ENCODE measurements at regions not wholly inside any gene's neighbourhood (a gene's known extent, or its start where the extent isn't known, plus 50 kb on each side); places are given as distances from the start of the nearest gene placed in this dataset.

DNA sequence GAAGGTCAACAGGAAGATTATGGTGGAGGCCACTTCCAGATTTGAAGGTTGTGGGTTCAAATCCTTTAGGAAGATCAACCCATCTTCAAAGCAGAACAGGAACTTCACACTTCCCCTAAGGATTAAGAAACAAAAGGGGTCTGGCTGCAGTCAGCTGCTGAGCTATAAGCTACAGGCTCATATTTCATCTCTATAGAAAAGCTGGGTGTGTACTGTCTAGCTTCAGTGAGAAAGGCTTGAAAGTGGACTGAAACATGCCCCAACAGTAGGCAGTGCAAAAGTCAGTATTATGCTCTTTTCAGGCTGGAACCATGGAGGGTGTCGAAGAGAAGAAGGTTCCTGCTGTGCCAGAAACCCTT lies 60.1 kb upstream of the SPDEF start:
- WGBS (ENCODE audit: insufficient coverage), result no CpG with 5 or more reads among the region's 1 CpG
- Mint-ChIP-seq H3K4me3 (no peak overlapping the region), H3K36me3 (peaks cover 21% of the 10 kb centered on the region), H3K9me3 (no peaks in the 10 kb centered on the region), H3K27ac (peak overlapping the region in 1 of 2 donors; percentile 41), H3K27me3 (no peaks in the 10 kb centered on the region), H3K4me1 (peaks cover 15 to 30% (median 25%) of the 10 kb centered on the region in 3 donors)
- CTCF ChIA-PET, result interaction anchor here in 1 of 2 donors (0.6 kb wide), 1 partner anchor 1837 kb away, joined by 3 read pairs; no protein-coding TSS in a partner anchor
- H3K36me3 ChIP-seq (ENCODE audit: control insufficient read depth in 2 of 2, extremely low read depth in 1 of 2, insufficient read depth in 1 of 2, low read length in 1 of 2), result peaks cover 0 to 8% of the 10 kb centered on the region in 2 donors
- H3K9me3 ChIP-seq, result no peaks in the 10 kb centered on the region
- no peak overlapping the region for H3K27ac ChIP-seq (ENCODE audit: low read length)
- H3K4me1 ChIP-seq (ENCODE audit: control insufficient read depth in 1 of 2, extremely low read depth in 1 of 2, insufficient read depth in 2 of 2, low read length in 2 of 2), result no peaks in the 10 kb centered on the region
- POLR2A ChIA-PET, result no interaction called here
- no peaks in the 10 kb centered on the region for H3K27me3 ChIP-seq (replicated peaks in 1 of 2; ENCODE audit: control insufficient read depth in 2 of 2, extremely low read depth in 1 of 2, insufficient read depth in 2 of 2, low read length in 1 of 2)
- H3K4me3 ChIP-seq (ENCODE audit: control insufficient read depth in 1 of 2, extremely low read depth in 1 of 2, low read length in 1 of 2), result no peak overlapping the region
- DNase-seq (no peak), ATAC-seq (replicated peaks in 1 of 4) (no peak)

DNA sequence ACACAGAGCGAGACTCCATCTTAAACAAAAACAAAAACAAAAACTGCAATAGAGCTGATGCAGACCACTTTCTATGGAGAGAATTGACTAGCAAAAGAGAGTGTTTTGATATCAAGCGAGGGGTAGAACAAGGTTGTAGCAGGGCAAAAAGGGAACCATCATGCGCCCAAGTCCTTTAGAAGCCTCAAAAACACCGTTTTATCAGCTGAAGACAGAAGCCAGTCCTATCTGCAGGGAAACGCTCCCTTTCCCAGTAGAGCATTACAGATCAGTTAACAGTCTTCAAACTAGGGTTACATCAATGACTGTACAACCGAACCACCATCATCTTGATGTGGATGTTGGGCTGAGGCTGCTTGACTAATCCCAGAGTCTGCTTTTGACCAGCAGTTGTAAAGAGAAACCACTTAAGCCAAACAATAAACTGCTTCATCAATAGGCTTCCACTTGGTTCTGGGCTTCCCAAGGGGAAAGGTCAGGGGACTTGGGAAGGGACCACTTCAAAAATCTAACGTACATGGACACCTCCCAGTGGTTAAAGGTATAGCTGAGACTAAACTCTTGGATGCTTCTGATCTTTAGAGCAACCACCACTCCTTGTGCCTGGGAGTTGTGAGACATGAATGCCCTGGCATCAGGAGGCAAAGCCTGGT lies 59.6 kb upstream of the SPDEF start:
- H3K27ac Mint-ChIP-seq, result peak overlapping the region; percentile 13 to 45
- no peaks in the 10 kb centered on the region for H3K9me3 Mint-ChIP-seq
- Histone ChIP-seq H3K36me3 (ENCODE audit: control insufficient read depth in 2 of 2, extremely low read depth in 1 of 2, insufficient read depth in 1 of 2, low read length in 1 of 2) (peaks cover 0 to 8% of the 10 kb centered on the region in 2 donors), H3K4me1 (ENCODE audit: control insufficient read depth in 1 of 2, extremely low read depth in 1 of 2, insufficient read depth in 2 of 2, low read length in 2 of 2) (no peaks in the 10 kb centered on the region), H3K27me3 (replicated peaks in 1 of 2; ENCODE audit: control insufficient read depth in 2 of 2, extremely low read depth in 1 of 2, insufficient read depth in 2 of 2, low read length in 1 of 2) (no peaks in the 10 kb centered on the region), H3K9me3 (no peaks in the 10 kb centered on the region), H3K4me3 (ENCODE audit: control insufficient read depth in 1 of 2, extremely low read depth in 1 of 2, low read length in 1 of 2) (no peak overlapping the region), H3K27ac (ENCODE audit: low read length) (no peak overlapping the region)
- POLR2A ChIA-PET, result no interaction called here
- H3K27me3 Mint-ChIP-seq, result no peaks in the 10 kb centered on the region
- no peak overlapping the region for H3K4me3 Mint-ChIP-seq
- peaks cover 21% of the 10 kb centered on the region for H3K36me3 Mint-ChIP-seq
- CTCF ChIA-PET, result interaction anchor here (0.6 to 0.7 kb wide), 2 partner anchors 563 to 1837 kb away, joined by 3 read pairs; no protein-coding TSS in a partner anchor
- peaks cover 15 to 29% (median 23%) of the 10 kb centered on the region in 3 donors for H3K4me1 Mint-ChIP-seq
- no peak for DNase-seq
- WGBS (ENCODE audit: insufficient coverage), result 95% methylated on average over 3 of the region's 7 CpGs
- no peak for ATAC-seq (replicated peaks in 1 of 4)

DNA sequence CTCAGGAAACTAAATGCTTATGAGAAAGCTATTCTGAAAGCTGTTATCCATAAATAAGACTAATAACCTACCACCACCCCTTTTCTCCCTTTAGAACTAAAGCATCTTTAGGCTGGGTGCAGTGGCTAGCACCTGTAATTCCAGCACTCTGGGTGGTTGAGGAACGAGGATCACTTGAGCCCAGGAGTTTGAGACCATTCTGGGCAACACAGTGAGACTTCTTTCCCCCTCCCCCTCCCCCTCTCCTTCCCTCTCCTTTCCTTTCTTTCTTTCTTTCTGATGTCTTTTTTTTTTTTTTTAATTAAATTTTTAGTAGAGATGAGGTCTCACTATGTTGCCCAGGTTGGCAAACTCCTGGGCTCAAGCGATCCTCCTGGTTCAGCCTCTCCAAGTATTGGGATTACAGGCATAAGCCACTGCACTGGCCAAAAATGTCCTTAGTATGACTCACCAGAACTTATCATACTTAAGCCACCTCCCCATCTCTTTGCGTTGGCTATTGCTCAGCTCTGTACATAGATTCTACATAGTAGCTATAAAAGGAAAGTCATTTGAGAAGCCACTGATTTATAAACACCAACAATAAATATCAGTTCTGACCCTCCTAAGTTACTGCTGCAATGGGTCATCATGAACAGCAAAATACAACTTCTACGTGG lies 54.8 kb upstream of the SPDEF start:
- no peaks in the 10 kb centered on the region for H3K4me1 ChIP-seq (ENCODE audit: control insufficient read depth in 1 of 2, extremely low read depth in 1 of 2, insufficient read depth in 2 of 2, low read length in 2 of 2)
- H3K4me3 ChIP-seq (ENCODE audit: control insufficient read depth in 1 of 2, extremely low read depth in 1 of 2, low read length in 1 of 2), result no peak overlapping the region
- peaks cover 0 to 11% of the 10 kb centered on the region in 2 donors for H3K36me3 ChIP-seq (ENCODE audit: control insufficient read depth in 2 of 2, extremely low read depth in 1 of 2, insufficient read depth in 1 of 2, low read length in 1 of 2)
- no peak for ATAC-seq (replicated peaks in 1 of 4)
- Mint-ChIP-seq H3K27me3 (no peaks in the 10 kb centered on the region), H3K27ac (peak overlapping the region in 1 of 2 donors; percentile 18), H3K4me1 (peaks cover 12 to 22% (median 15%) of the 10 kb centered on the region in 3 donors), H3K9me3 (no peaks in the 10 kb centered on the region), H3K36me3 (peaks cover 32% of the 10 kb centered on the region), H3K4me3 (no peak overlapping the region)
- DNase-seq, result no peak
- H3K9me3 ChIP-seq, result no peaks in the 10 kb centered on the region
- H3K27ac ChIP-seq (ENCODE audit: low read length), result no peak overlapping the region
- ChIA-PET POLR2A (interaction anchor here (0.6 to 1.0 kb wide), 5 partner anchors 19 to 935 kb away, joined by 3 to 7 read pairs (median 3); no protein-coding TSS in a partner anchor), CTCF (interaction anchor here (0.7 to 4.4 kb wide), 7 partner anchors 11 to 151 kb away, joined by 3 to 71 read pairs (median 11); partner anchors contain the start of gene SNRPC (in 1 of the 2))
- 100% methylated on average over 1 of the region's 4 CpGs for WGBS (ENCODE audit: insufficient coverage)
- no peaks in the 10 kb centered on the region for H3K27me3 ChIP-seq (replicated peaks in 1 of 2; ENCODE audit: control insufficient read depth in 2 of 2, extremely low read depth in 1 of 2, insufficient read depth in 2 of 2, low read length in 1 of 2)

DNA sequence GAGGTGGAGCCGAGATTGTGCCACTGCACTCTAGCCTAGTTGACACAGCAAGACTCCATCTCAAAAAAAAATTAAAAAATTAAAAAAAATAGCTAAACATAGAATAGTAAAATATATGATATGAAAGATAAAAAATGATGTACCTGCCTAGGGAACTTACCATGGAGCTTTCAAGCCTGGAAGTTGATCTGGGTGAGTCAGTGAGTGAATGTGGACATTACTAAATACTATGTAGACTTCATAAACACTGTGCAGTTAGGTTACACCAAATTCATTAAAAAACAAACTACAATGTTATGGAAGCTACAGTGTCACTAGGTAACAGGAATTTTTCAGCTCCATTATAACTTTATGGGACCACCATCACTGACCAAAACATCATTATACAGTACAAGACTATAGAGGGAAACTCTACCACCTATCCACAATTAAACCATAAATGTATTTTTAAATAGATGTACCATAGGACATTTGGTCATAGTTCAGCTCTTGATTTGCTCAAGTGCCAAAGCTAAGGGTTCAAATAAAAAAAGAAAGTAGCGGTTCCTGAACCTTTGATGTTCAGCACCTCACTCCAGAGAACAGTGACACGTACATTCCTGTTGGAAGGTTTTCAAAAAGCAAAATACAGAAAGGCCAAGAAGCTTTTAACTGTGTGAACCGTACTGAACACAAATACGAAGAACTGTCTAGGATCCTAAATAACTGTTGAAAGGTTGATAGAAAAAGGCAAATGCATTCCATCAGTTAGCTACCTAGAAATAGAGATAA lies 52.4 kb upstream of the SPDEF start:
- H3K9me3 Mint-ChIP-seq, result no peaks in the 10 kb centered on the region
- Histone ChIP-seq H3K27me3 (replicated peaks in 1 of 2; ENCODE audit: control insufficient read depth in 2 of 2, extremely low read depth in 1 of 2, insufficient read depth in 2 of 2, low read length in 1 of 2) (no peaks in the 10 kb centered on the region), H3K27ac (ENCODE audit: low read length) (no peak overlapping the region), H3K9me3 (no peaks in the 10 kb centered on the region), H3K4me3 (ENCODE audit: control insufficient read depth in 1 of 2, extremely low read depth in 1 of 2, low read length in 1 of 2) (no peak overlapping the region), H3K36me3 (ENCODE audit: control insufficient read depth in 2 of 2, extremely low read depth in 1 of 2, insufficient read depth in 1 of 2, low read length in 1 of 2) (peaks cover 0 to 20% of the 10 kb centered on the region in 2 donors), H3K4me1 (ENCODE audit: control insufficient read depth in 1 of 2, extremely low read depth in 1 of 2, insufficient read depth in 2 of 2, low read length in 2 of 2) (no peaks in the 10 kb centered on the region)
- no peaks in the 10 kb centered on the region for H3K27me3 Mint-ChIP-seq
- H3K4me3 Mint-ChIP-seq, result no peak overlapping the region
- ChIA-PET POLR2A (interaction anchor here in 1 of 2 donors (0.6 kb wide), 1 partner anchor 182 kb away, joined by 3 read pairs; the partner anchor contains the start of gene RPS10), CTCF (interaction anchor here (0.5 to 4.4 kb wide), 13 partner anchors 10 to 930 kb away, joined by 3 to 71 read pairs (median 5); partner anchors contain the start of gene SMIM29 (in 1 of the 2))
- peaks cover 30% of the 10 kb centered on the region for H3K36me3 Mint-ChIP-seq
- DNase-seq, result no peak
- H3K27ac Mint-ChIP-seq, result no peak overlapping the region
- peaks cover 16 to 22% (median 21%) of the 10 kb centered on the region in 3 donors for H3K4me1 Mint-ChIP-seq
- 80% methylated on average over 2 of the region's 5 CpGs for WGBS (ENCODE audit: insufficient coverage)
- no peak for ATAC-seq (replicated peaks in 1 of 4)

DNA sequence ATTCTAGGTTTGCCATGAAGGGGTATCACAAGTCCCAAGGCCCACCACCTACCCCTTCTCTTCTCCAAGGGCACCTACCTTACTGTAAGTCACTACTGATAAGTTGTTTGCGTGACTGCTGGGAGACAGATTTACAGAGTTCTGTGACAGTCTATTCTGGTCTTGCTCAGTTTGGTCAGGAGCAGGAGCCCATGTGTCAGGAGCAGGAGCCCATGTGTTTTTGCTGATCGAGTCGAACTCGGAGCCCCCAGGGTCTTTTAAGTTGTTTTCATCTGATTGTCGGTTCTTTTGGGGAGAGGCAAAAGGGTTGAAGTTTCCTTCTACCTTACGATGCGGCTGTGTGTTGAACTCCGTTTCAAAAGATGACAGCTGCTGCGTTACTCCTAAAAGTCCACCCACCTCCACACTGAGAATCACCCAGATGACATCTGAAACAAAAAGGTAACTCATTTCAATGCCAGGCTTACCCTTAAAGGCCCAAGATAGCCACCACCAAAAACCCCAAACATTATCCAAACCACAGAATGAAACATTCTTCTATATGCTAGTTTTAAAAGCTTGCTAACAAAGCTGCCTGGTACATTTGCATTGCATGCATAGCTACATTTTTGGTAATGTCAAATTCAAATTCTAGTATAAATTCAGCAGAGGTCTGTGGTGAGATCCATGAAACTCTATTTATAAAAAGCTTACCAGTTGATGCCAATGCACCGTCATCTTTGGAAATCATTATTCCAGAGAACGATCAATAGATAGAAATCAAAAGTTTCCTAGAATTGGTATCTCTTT lies 50.5 kb upstream of the SPDEF start:
- CTCF ChIA-PET, result interaction anchor here in 1 of 2 donors (0.6 to 0.8 kb wide), 2 partner anchors 130 to 147 kb away, joined by 4 to 5 read pairs; no protein-coding TSS in a partner anchor
- H3K27ac ChIP-seq (ENCODE audit: low read length), result no peak overlapping the region
- DNase-seq, result no peak
- Mint-ChIP-seq H3K4me3 (no peak overlapping the region), H3K27me3 (no peaks in the 10 kb centered on the region), H3K36me3 (peaks cover 28% of the 10 kb centered on the region), H3K27ac (no peak overlapping the region), H3K9me3 (no peaks in the 10 kb centered on the region), H3K4me1 (peaks cover 16 to 26% (median 25%) of the 10 kb centered on the region in 3 donors)
- WGBS (ENCODE audit: insufficient coverage), result 100% methylated on average over 7 of the region's 11 CpGs
- H3K4me3 ChIP-seq (ENCODE audit: control insufficient read depth in 1 of 2, extremely low read depth in 1 of 2, low read length in 1 of 2), result no peak overlapping the region
- H3K9me3 ChIP-seq, result no peaks in the 10 kb centered on the region
- H3K4me1 ChIP-seq (ENCODE audit: control insufficient read depth in 1 of 2, extremely low read depth in 1 of 2, insufficient read depth in 2 of 2, low read length in 2 of 2), result no peaks in the 10 kb centered on the region
- ATAC-seq (replicated peaks in 1 of 4), result no peak
- H3K36me3 ChIP-seq (ENCODE audit: control insufficient read depth in 2 of 2, extremely low read depth in 1 of 2, insufficient read depth in 1 of 2, low read length in 1 of 2), result peaks cover 0 to 27% of the 10 kb centered on the region in 2 donors
- no peaks in the 10 kb centered on the region for H3K27me3 ChIP-seq (replicated peaks in 1 of 2; ENCODE audit: control insufficient read depth in 2 of 2, extremely low read depth in 1 of 2, insufficient read depth in 2 of 2, low read length in 1 of 2)
- POLR2A ChIA-PET, result interaction anchor here in 1 of 2 donors (0.7 kb wide), 1 partner anchor 125 kb away, joined by 3 read pairs; no protein-coding TSS in a partner anchor

All from T-cell (primary cell).